ENCODE measurements at regions not wholly inside any gene's neighbourhood (a gene's known extent, or its start where the extent isn't known, plus 50 kb on each side); places are given as distances from the start of the nearest gene placed in this dataset.

DNA sequence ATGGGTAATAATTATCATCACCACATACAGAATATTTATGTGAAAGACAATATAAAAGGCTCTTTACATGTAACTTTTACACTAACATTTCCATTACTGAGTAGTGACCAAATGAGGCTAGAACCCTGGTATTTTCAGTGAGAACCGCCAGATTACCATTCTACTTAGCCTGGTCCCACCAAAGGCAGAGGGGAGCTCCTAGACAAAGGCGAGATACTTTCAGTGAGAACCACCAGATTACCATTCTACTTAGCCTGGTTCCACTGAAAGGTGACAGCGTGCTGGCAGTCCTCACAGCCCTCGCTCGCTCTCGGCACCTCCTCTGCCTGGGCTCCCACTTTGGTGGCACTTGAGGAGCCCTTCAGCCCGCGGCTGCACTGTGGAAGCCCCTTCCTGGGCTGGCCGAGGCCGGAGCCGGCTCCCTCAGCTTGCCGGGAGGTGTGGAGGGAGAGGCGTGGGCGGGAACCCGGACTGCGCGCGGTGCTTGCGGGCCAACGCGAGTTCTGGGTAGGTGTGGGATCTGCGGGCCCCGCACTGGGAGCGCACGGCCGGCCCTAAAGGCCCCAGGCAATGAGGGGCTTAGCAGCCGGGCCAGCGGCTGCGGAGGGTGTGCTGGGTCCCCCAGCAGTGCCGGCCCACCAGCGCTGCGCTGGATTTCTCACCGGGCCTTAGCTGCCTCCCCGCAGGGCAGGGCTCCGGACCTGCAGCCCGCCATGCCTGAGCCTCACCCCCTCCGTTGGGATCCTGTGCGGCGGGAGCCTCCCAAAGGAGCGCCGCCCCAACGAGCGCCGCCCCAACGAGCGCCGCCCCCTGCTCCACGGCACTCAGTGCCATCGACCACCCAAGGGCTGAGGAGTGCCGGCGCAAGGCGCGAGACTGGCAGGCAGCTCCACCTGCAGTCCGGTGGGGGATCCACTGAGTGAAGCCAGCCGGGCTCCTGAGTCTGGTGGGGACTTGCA, 1276.1 kb downstream of the PCDH7 start:
- no peak for DNase-seq

DNA sequence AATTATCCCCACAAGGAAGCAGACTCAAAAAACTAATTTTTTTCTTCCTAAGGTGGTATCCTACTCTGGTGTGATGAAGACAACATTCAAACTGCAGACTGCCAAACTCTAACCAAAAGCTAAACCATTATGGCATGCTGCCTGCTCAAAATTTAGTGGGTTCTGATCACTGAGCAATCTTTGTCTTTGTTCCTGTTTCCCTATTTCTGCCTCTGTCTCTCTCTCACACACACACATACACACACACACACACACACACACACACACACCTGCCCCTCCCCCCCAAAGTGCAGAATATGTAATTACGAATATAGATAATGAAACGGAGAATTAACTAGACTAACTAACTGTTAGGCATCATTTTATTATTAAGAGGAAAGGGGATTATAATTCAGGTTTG, 1278.6 kb downstream of the PCDH7 start:
- no peak for DNase-seq

DNA sequence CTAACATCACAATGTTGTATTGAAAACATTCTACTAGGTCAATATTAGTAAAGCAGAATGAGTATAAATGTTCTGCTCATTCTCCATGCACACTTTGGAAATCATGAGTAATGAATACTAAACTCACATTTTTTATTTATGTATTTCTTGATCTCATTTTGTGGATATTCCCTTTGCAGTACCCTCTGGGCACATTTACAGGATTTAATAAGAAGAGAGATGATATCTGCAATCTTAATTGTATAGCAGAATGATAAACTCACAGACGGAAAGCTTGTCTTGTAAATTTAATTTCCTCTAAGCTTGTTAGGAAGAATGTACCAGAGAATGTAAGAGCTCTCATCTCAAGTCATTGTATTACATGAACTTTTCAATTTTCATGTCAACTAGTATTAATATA, 1279.7 kb downstream of the PCDH7 start:
- no peak for DNase-seq

DNA sequence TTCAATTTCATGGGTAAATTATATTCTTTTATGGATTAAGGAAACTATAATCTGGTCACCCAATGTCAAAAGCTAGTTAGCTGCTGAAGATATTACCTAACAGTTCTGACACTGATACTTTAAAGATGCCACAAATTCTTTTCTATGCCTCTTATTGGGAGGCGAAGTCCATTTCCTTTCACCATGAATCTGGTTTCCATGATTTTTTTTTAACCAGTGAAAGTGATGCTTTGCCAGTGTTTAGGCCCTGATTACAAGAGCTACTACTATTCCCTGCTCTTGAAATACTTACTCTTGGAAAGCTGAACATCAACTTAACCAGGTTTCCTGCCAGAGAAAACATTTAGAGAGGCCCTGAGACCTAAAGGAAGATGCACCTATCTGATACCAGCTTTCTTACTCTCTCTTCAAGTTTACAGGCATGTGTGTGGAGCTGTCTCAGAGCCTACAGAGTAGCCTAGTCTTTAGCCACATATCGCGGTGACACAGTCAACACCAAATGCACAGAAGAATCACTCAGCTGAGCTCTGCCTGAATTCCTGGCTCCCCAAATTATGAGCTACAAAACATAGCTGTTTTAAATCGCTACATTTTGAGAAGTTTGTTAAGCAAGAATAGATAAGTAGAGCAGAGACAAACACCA, 1280.8 kb downstream of the PCDH7 start:
- no peak for DNase-seq

DNA sequence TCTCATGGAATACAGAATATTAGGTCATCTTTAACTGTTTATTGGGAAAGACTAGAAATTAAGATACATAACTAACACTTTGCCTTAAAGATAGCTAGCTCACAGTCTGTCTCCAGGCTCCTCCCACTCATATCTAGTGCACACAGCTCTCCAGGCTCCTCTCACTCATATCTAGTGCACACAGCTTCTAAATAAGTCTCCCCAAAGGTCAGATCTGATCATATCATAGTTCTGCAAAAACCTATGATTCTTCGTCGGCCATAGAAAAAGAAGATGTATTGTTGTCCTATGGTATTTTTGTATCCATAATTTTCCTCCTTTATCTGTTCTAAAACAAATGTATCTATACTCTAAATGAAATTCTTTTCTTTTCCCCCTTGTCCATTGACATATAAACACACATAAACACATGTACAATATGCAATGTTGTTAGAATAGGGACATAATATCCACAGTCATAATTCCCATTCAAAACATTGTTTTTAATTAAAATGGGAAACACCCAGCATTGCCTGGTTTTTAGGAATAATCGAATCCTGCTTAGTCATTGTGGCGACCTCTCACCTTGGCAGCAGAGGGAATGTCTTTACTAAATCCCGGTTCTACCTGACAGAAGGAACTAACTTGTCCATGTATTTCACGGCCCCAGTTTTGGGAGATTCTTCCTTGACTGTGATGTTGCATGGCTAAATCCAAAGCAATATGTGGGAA, 1282.0 kb downstream of the PCDH7 start:
- no peak for DNase-seq

DNA sequence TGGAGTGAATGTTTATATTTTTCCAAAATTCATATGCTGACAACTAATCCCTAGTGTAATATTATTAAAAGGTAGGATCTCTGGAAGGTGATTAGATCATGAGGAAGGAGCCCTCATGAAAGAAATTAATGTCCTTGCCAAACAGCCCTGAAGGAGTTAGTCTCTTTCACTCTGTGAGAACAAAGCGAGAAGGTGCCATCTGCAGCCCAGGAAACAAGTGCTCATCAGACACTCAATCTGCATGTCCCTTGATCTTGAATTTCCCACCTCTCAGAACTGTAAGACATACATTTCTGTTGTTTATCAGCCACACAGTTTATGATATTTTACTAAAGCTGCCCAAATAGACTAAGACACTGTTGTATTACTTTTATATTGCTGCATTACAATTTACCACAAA, 1283.4 kb downstream of the PCDH7 start:
- no peak for DNase-seq

DNA sequence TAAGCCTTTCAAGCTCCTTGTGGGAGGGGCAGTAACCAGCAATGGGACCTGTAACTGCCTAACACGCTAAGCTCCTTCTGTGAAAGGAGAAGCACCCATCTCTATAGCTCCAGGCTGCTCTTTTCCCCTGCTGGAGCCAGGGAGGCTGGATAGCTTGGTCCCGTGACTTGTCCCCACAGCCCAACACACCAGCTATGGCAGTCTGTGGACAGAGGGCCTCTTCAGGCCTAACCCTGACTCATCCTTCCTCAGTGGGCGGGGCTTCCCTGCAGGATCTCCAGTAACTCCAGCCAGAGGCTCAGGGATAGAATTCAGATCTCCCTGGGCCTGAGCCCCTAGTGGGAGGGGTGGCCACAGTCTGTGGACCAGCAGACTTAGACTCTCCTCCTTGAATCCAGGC, 1290.1 kb downstream of the PCDH7 start:
- no peak for DNase-seq

DNA sequence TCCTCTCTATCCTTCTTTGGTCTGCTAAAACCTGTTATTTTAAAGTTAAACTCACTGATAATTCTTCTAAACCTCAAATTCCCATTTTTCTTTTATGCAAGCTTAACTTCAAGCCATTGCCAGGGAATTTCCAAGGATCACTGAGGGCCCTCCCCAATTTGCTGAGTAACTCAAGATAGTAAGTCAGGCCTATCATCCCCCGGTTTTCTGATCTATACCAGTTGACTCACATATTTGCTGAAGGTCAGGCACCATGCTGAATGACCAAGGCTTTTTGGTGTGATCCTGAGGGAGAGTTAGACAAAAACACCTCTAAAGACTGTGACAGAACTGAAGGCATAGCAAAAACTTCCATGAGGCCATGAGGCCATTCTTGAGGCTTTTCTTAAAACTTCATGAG, 1301.9 kb downstream of the PCDH7 start:
- DNase-seq = no peak

DNA sequence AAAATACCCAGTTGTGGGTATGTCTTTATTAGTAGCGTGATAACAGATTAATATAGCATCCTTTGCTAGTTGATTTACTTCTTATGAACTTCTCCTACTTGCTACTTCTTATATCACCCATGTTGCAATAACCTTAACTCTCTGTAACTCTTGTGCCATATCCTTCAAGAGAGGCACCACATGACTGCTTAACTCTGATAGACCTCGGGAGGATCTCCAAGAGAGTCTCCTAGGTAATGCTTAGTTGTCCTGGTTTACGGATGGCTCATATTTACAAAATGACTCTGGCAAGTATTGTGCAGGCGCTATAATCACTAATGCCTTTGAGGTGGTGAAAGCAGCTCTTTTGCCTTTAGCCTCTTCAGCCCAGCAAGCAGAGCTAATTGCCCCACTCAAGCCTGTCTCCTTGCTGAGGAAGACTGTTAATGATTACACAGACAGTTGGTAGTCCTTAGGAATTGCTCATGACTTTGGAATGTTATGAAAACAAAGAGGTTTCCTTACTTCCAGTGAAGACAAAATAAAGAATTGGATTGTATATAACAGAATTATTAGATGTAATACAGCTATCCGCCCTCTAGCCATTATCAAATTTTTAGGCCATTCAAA, 1305.8 kb downstream of the PCDH7 start:
- peak; percentile 21 for DNase-seq

DNA sequence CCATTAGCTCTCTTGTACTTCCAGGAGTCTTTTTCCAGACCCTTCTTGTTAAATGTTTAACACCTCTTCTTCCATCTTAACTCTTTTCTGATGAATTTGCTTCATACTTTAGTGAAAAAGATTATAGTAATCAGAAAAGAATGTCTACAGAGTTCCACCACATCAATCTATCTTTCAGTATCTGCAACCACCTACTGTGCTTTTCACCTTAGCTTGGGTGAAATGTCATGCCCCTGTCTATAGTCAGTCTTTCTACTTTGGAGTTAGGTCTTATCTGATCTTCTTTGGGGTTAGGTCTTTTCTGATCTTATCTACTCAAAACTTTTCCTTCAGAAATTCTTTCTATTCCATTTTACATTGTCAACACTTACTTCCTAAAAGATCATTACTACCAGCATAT, 1310.2 kb downstream of the PCDH7 start:
- DNase-seq = no peak

DNA sequence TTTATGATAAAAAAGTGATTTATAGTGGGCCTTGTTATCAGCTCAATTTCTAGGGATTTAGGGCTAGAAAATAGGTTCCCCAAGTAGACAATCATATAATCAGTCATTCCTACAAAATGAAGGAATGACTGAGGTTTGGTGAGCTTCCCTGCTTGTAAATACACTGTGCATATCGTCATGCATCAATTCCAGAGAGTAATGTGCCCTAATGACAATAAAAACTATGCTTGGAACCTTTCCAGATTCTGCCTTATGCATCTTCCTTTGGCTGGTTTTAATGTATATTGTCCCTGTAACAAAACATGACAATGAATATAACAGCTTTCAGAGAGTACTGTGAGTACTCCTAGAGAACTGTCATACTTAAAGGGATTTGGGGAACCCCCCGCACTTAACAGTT, 1310.9 kb downstream of the PCDH7 start:
- DNase-seq = no peak

DNA sequence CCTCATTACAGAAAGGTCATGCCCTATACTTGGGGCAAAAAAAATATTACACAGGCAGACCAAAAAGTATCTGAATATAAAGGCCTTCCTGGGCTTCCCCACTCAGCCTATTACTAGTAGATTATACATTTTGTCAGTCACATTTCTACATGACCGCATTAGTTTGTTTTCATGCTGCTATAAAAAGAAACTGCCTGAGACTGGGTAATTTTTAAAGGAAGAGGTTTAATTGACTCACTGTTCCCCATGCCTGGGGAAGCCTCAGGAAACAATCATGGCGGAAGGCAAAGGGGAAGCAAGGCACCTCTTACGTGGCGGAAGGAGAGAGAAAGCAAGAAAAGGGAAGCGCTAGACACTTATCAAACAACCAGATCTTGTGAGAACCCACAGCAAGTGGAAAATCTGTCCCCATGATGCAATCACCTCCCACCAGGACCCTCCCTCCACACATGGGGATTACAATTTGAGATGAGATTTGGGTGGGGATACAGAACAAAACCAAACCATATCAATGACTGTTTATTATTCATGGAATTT, 1312.0 kb downstream of the PCDH7 start:
- DNase-seq = no peak

DNA sequence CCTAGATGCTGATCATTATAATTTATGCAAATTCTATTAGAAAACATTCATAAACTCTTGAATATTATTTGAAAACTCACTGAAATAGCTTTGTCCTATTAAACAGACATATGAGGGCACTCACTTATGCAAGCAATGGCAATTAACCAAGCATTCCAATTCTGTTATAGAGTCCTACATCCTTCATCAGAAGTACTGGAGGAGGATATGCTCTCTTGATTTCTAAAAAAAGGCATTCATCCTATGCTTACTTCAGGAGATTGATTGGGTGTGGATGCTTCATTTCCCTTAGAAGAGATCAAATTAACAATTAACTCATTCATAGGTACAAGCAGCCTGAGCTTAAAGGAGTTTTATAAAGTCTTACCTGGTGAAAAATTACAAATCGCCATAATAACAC, 1317.2 kb downstream of the PCDH7 start:
- DNase-seq = no peak

DNA sequence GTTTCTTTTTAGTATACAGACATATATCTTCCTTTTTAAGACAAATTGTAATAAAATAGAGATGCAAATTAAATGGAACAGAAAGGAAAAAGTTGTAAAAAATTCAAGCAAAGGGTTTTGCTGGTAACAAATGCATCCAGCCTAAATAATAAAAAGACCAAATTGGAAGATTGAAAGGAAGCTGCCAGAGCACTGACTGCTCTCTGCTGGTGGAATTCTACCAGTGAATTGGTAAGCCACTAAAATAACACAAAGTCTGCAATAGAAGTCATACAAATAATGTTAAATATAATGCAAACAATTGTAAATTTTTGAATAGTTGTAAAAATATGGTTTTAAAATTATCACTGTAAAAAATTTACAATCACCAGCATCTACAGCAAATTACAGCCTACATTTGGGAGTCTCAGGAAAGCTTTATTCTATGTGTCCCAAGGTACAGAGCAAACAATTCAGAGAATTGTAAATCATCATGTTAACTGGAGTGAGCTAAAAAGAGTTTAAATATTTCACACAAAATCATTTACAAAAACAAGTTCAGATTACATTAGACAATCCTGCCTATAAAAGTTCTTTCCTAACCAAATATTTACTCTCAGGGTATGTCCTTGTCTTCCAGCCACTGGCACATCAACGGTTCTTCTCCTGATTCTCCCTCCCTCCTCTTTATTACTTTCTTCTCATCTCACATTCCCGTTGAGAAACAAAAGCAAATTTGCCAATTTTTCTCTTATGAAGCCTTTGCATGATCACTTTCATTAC, 1322.5 kb downstream of the PCDH7 start:
- DNase-seq = no peak

DNA sequence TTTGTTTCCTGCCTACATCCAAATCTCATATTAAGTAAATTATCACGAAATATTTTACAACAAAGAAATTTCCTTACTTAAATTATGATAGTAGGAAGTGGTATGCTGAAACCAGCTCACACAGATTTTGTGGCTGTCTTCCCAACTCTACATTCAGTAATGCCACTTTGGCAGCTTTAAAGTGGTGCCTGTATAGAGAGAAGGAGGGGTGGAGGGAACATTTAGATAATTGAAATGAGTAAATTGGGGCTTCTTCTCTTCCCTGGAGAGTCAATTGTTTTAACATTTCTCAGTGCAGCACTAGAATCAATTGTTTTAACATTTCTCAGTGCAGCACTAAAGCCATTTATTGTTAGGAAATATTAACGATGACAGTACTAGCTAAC, 1323.1 kb downstream of the PCDH7 start:
- no peak for DNase-seq

DNA sequence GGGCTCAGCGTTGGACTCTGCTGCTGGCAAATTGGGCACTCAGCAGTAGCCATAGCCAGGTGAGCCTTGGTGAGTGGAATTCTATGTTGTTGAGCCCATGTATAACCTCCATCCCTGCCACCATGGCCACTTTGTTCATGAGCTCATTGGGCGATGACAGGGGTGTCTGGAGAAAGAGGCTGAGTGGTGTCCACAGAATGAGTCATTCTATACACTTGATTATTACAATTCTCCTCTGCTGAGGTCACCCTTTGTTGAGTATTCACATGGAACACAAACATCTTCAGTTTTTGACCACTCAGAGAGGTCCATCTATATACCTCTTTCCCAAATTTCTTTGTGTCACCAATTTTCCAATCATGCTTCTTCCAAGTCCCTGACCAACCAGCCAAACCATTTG, 1341.7 kb downstream of the PCDH7 start:
- no peak for DNase-seq

DNA sequence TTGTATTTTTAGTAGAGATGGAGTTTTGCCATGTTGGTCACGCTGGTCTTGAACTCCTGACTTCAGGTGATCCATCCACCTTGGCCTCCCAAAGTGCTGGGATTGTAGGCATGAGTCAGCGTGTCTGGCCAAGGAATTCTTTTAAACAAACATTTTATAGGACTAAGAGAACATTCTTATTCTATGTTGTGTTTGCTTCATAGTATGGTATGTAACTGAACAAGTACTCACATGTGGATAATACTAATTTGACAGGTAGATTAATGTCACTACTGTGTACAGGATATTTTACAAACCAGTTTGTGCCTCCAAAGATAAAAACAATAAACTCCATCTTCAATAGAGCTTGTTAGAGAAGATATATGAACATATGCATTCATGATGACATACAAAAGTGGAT, 1353.4 kb downstream of the PCDH7 start:
- peak; percentile 1 for DNase-seq

DNA sequence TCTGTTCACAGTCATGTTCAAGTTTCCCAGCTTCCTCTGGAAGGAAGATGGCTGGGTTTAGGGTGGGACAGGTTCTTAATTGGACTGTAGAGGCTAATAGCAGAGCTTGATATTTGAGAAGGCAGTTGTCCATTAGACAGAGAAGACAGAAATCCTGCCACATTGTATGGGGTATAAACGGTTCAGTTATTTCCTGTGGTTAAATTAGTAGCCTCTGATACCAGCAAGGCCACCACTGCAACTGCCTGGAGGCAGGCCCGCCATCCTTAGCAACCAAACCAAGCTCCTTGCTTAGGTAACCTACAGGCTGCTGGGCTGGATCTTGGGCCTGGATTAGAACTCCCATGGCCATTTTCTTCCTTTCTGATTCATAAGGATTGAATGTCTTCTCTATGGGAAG, 1367.0 kb downstream of the PCDH7 start:
- DNase-seq = no peak

DNA sequence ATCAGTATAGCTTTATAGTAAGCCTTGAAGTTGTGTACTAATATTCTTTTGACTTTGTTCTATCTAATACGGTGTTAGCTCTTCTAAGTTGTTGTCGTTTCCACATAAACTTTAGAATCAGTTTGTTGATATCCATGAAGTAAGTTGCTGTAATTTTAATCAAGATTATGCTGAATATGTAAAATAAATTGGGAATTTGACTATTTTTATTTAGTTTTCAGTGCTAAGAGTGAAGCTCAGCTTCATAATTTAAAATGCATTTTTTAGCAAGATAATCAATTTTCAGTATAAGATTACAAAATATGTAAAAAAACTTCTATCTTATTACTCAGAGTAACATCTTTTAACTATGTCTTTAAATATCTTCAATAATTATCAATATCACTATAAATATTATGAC, 1374.8 kb downstream of the PCDH7 start:
- no peak for DNase-seq

DNA sequence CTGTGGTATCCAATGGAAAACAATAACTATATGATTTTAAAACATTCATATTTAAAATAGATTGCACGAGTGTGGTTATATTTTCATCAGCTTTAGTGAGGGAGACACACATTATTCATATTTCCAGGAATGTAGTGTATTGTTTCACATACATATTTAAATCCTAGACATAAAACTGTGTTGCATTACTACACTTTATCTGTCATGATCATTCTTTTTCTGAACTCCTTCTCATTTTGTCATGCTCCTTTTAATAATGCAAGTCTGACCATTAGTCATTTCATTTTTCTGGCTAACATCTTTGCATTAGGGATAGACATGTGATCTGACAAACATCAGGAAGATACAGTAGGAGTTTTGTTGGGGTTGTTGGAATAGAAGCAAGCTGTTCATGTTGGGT, 1382.7 kb downstream of the PCDH7 start:
- DNase-seq = no peak

DNA sequence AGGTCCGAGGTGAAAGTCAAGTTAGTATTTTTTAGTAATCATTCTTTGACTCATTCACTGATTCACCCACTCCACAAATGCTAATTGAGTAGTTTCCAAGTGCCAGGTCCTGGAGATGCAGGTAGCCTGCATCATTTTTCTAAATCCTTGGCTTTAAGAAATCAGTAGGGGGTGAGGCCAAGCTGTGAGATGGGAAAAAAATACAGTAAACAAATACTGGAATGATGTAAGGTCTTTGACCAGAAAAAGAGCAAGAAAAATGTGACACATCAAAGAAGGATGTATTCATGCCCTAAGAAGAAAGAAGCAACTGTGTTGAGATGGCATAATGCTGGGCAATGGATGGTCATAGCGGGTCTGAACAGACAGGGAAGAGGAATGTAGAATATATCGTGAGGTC, 1386.6 kb downstream of the PCDH7 start:
- no peak for DNase-seq

DNA sequence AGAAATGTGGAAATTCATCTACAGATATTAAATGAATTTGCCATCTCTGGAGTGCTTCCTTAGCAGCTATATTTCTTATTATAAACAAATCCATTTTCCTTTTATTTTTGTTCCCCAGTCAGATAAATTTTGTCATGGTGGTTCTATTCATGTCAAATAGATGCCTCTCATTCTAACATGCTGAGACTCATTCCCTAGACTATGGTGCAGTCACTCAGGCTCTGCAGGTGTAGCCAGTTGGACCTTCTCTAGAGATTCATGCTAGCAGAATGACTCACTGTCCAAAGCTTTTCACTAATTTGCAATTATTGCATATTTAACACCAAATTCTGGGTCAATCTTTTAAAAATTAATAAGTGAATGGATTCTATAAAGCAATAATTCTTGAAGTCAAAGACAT, 1392.7 kb downstream of the PCDH7 start:
- DNase-seq = no peak

All from eye (tissue), 1 donor.